ENCODE measurements at regions not wholly inside any gene's neighbourhood (a gene's known extent, or its start where the extent isn't known, plus 50 kb on each side); places are given as distances from the start of the nearest gene placed in this dataset.

GRCh38 chr2:6202756-6203155 is 510.6 kb downstream of the SOX11 start:
- Mint-ChIP-seq H3K4me3 (no peak overlapping the region), H3K27me3 (no peaks in the 10 kb centered on the region), H3K4me1 (no peaks in the 10 kb centered on the region), H3K9me3 (no peaks in the 10 kb centered on the region), H3K27ac (no peak overlapping the region), H3K36me3 (no peaks in the 10 kb centered on the region)
- DNase-seq (no peak), ATAC-seq (ENCODE audit: low read depth) (no peak)
- POLR2A ChIA-PET = no interaction called here

- ATAC-seq (ENCODE audit: low read depth) (no peak), DNase-seq (no peak)
- Mint-ChIP-seq H3K4me1 (no peaks in the 10 kb centered on the region), H3K36me3 (no peaks in the 10 kb centered on the region), H3K9me3 (no peaks in the 10 kb centered on the region), H3K4me3 (no peak overlapping the region), H3K27me3 (no peaks in the 10 kb centered on the region), H3K27ac (no peak overlapping the region)
- POLR2A ChIA-PET = no interaction called here
Observed at GRCh38 chr2:6203291-6203959, 511.2 kb downstream of the SOX11 start.

GRCh38 chr2:6206882-6207281 is 514.7 kb downstream of the SOX11 start:
- H3K4me3 Mint-ChIP-seq = no peak overlapping the region
- no peaks in the 10 kb centered on the region for H3K4me1 Mint-ChIP-seq
- H3K27me3 Mint-ChIP-seq = no peaks in the 10 kb centered on the region
- H3K36me3 Mint-ChIP-seq = no peaks in the 10 kb centered on the region
- no peak overlapping the region for H3K27ac Mint-ChIP-seq
- ATAC-seq (ENCODE audit: low read depth) (no peak), DNase-seq (no peak)
- POLR2A ChIA-PET = no interaction called here
- no peaks in the 10 kb centered on the region for H3K9me3 Mint-ChIP-seq

- Mint-ChIP-seq H3K27ac (no peak overlapping the region), H3K27me3 (no peaks in the 10 kb centered on the region)
Observed at GRCh38 chr2:6211236-6211635, 519.1 kb downstream of the SOX11 start.

GRCh38 chr2:6212491-6212890 is 520.3 kb downstream of the SOX11 start:
- DNase-seq (no peak), ATAC-seq (ENCODE audit: low read depth) (no peak)
- H3K4me3 Mint-ChIP-seq = no peak overlapping the region
- no peaks in the 10 kb centered on the region for H3K9me3 Mint-ChIP-seq
- H3K4me1 Mint-ChIP-seq = no peaks in the 10 kb centered on the region
- H3K27ac Mint-ChIP-seq = no peak overlapping the region
- peaks cover 1% of the 10 kb centered on the region for H3K27me3 Mint-ChIP-seq
- POLR2A ChIA-PET = no interaction called here
- H3K36me3 Mint-ChIP-seq = no peaks in the 10 kb centered on the region

More at GRCh38 chr2:6211236-6211635, 519.1 kb downstream of the SOX11 start:
- Mint-ChIP-seq H3K4me3 (no peak overlapping the region), H3K36me3 (no peaks in the 10 kb centered on the region), H3K9me3 (no peaks in the 10 kb centered on the region), H3K4me1 (no peaks in the 10 kb centered on the region)
- POLR2A ChIA-PET = no interaction called here
- DNase-seq = no peak
- no peak for ATAC-seq (ENCODE audit: low read depth)

- ATAC-seq (ENCODE audit: low read depth) (no peak), DNase-seq (no peak)
- H3K36me3 Mint-ChIP-seq = no peaks in the 10 kb centered on the region
- POLR2A ChIA-PET = no interaction called here
- H3K4me3 Mint-ChIP-seq = no peak overlapping the region
- H3K4me1 Mint-ChIP-seq = no peaks in the 10 kb centered on the region
- H3K27ac Mint-ChIP-seq = no peak overlapping the region
- H3K27me3 Mint-ChIP-seq = peaks cover 1% of the 10 kb centered on the region
- no peaks in the 10 kb centered on the region for H3K9me3 Mint-ChIP-seq
Observed at GRCh38 chr2:6213056-6213780, 521.0 kb downstream of the SOX11 start.

- Mint-ChIP-seq H3K4me3 (no peak overlapping the region), H3K4me1 (no peaks in the 10 kb centered on the region), H3K27me3 (peaks cover 1% of the 10 kb centered on the region), H3K9me3 (no peaks in the 10 kb centered on the region), H3K27ac (no peak overlapping the region), H3K36me3 (no peaks in the 10 kb centered on the region)
- POLR2A ChIA-PET = no interaction called here
- no peak for ATAC-seq (ENCODE audit: low read depth)
- DNase-seq = no peak
Observed at GRCh38 chr2:6214471-6214870, 522.3 kb downstream of the SOX11 start.

- Mint-ChIP-seq H3K4me1 (no peaks in the 10 kb centered on the region), H3K9me3 (no peaks in the 10 kb centered on the region)
- POLR2A ChIA-PET = no interaction called here
Observed at GRCh38 chr2:6215053-6215452, 522.9 kb downstream of the SOX11 start.

GRCh38 chr2:6216234-6216633 is 524.0 kb downstream of the SOX11 start:
- POLR2A ChIA-PET = interaction anchor here (0.6 kb wide), 1 partner anchor 373 kb away, joined by 3 read pairs; no protein-coding TSS in a partner anchor
- H3K36me3 Mint-ChIP-seq = no peaks in the 10 kb centered on the region
- no peak overlapping the region for H3K27ac Mint-ChIP-seq
- H3K4me1 Mint-ChIP-seq = no peaks in the 10 kb centered on the region
- no peak overlapping the region for H3K4me3 Mint-ChIP-seq
- peaks cover 1% of the 10 kb centered on the region for H3K27me3 Mint-ChIP-seq
- DNase-seq = no peak
- ATAC-seq (ENCODE audit: low read depth) = no peak
- peaks cover 2% of the 10 kb centered on the region for H3K9me3 Mint-ChIP-seq

More at GRCh38 chr2:6215053-6215452, 522.9 kb downstream of the SOX11 start:
- Mint-ChIP-seq H3K27me3 (peaks cover 1% of the 10 kb centered on the region), H3K27ac (no peak overlapping the region), H3K36me3 (no peaks in the 10 kb centered on the region), H3K4me3 (no peak overlapping the region)
- no peak for DNase-seq
- no peak for ATAC-seq (ENCODE audit: low read depth)

GRCh38 chr2:6218926-6219325 is 526.7 kb downstream of the SOX11 start:
- H3K27me3 Mint-ChIP-seq = peaks cover 1% of the 10 kb centered on the region
- H3K4me3 Mint-ChIP-seq = no peak overlapping the region
- POLR2A ChIA-PET = no interaction called here
- peaks cover 2% of the 10 kb centered on the region for H3K9me3 Mint-ChIP-seq
- H3K36me3 Mint-ChIP-seq = no peaks in the 10 kb centered on the region
- DNase-seq (no peak), ATAC-seq (ENCODE audit: low read depth) (no peak)
- H3K27ac Mint-ChIP-seq = no peak overlapping the region
- no peaks in the 10 kb centered on the region for H3K4me1 Mint-ChIP-seq

- Mint-ChIP-seq H3K4me3 (no peak overlapping the region), H3K4me1 (no peaks in the 10 kb centered on the region), H3K27me3 (peaks cover 1% of the 10 kb centered on the region), H3K36me3 (no peaks in the 10 kb centered on the region), H3K27ac (no peak overlapping the region), H3K9me3 (peaks cover 2% of the 10 kb centered on the region)
- ATAC-seq (ENCODE audit: low read depth) (no peak), DNase-seq (no peak)
- POLR2A ChIA-PET = no interaction called here
Observed at GRCh38 chr2:6219906-6220305, 527.7 kb downstream of the SOX11 start.

- Mint-ChIP-seq H3K9me3 (peaks cover 2% of the 10 kb centered on the region), H3K27me3 (no peaks in the 10 kb centered on the region), H3K27ac (no peak overlapping the region), H3K4me1 (no peaks in the 10 kb centered on the region), H3K4me3 (no peak overlapping the region), H3K36me3 (no peaks in the 10 kb centered on the region)
- POLR2A ChIA-PET = no interaction called here
- ATAC-seq (ENCODE audit: low read depth) (no peak), DNase-seq (no peak)
Observed at GRCh38 chr2:6222296-6222695, 530.1 kb downstream of the SOX11 start.

- Mint-ChIP-seq H3K27me3 (no peaks in the 10 kb centered on the region), H3K4me1 (no peaks in the 10 kb centered on the region), H3K36me3 (no peaks in the 10 kb centered on the region), H3K27ac (no peak overlapping the region), H3K9me3 (peaks cover 2% of the 10 kb centered on the region), H3K4me3 (no peak overlapping the region)
- ATAC-seq (ENCODE audit: low read depth) (no peak), DNase-seq (no peak)
- POLR2A ChIA-PET = no interaction called here
Observed at GRCh38 chr2:6224267-6224666, 532.1 kb downstream of the SOX11 start.

GRCh38 chr2:6228251-6228650 is 536.1 kb downstream of the SOX11 start:
- Mint-ChIP-seq H3K9me3 (no peaks in the 10 kb centered on the region), H3K27ac (no peak overlapping the region), H3K27me3 (no peaks in the 10 kb centered on the region), H3K4me1 (no peaks in the 10 kb centered on the region), H3K4me3 (no peak overlapping the region), H3K36me3 (no peaks in the 10 kb centered on the region)
- ATAC-seq (ENCODE audit: low read depth) = no peak
- no peak for DNase-seq
- POLR2A ChIA-PET = no interaction called here
